GM12878 (cell line): ENCODE measurements at regions not wholly inside any gene's neighbourhood (a gene's known extent, or its start where the extent isn't known, plus 50 kb on each side); places are given as distances from the start of the nearest gene placed in this dataset.

Experiments used
- ATAC-seq: fragments of 200-7000 bp; cut with Tn5 transposase; 3 replicates; pipeline ENCODE4 v1.9.1; 2020; ENCODE audit warnings: mild to moderate bottlenecking, moderate library complexity
- BruUV-seq: library from RNA; stranded (reverse); fragments of 400-500 nt; replicated peaks from 2 replicates; lab custom pipeline; 2021; lab: Mats Ljungman, UMichigan
- CTCF ChIA-PET: fragments of 300-600 bp; sonication (Branson Sonifier 250); formaldehyde crosslinking; extraction: SDS; loops from one replicate; lab custom pipeline; 2021; ENCODE audit warnings: inconsistent platforms; lab: Yijun Ruan, JAX
- POLR2A ChIA-PET: fragments of 350-600 bp; formaldehyde crosslinking; extraction: SDS; loops from one replicate; lab custom pipeline; 2021; ENCODE audit warnings: inconsistent platforms; lab: Charles Lee
- RAD21 ChIA-PET: fragments of 300-600 bp; sonication (Branson Sonifier 250); formaldehyde crosslinking; loops from one replicate; lab custom pipeline; 2023; ENCODE audit warnings: antibody characterized with exemption; ENCODE audit not compliant: unreplicated experiment; lab: Charles Lee
- SMC1A ChIA-PET: fragments of 300-600 bp; sonication (Branson Sonifier 250); formaldehyde crosslinking; loops from one replicate; lab custom pipeline; 2023; ENCODE audit not compliant: unreplicated experiment, uncharacterized antibody; lab: Charles Lee
- DNase-seq: peaks from one replicate; pipeline ENCODE4 v3.0.0-alpha.2; 2011; ENCODE audit warnings: low read depth, low spot score
- FAIRE-seq: peaks from 3 replicates; lab custom pipeline; 2011; peaks lifted over from hg19 to GRCh38; lab: Jason Lieb, UNC
- H2AFZ ChIP-seq: 2 replicates; pipeline ENCODE4 v1.6.0; 2011; ENCODE audit warnings: low read depth, low read length, control low read depth; ENCODE audit not compliant: control insufficient read depth
- H3K27ac ChIP-seq: 2 replicates; pipeline ENCODE4 v1.5.1; 2011; ENCODE audit warnings: control low read depth; ENCODE audit not compliant: control insufficient read depth, insufficient read depth
- H3K27me3 ChIP-seq, 2 experiments: replicated peaks in 1 of 2; 2 replicates each; pipeline versions ENCODE4 v1.6.0 to v1.6.1; 2011; ENCODE audit warnings: low read length in 1 of 2; ENCODE audit not compliant: control insufficient read depth in 2 of 2, insufficient read depth in 2 of 2
- H3K36me3 ChIP-seq, 2 experiments: 2 replicates each; pipeline ENCODE4 v1.5.1; 2011; ENCODE audit warnings: low read length in 1 of 2; ENCODE audit not compliant: control insufficient read depth in 2 of 2, insufficient read depth in 2 of 2
- H3K4me1 ChIP-seq: 2 replicates; pipeline ENCODE4 v1.6.1; 2011; ENCODE audit warnings: mild to moderate bottlenecking, low read length, moderate library complexity, mixed read lengths; ENCODE audit not compliant: control insufficient read depth, insufficient read depth
- H3K4me2 ChIP-seq: 2 replicates; pipeline ENCODE4 v1.6.0; 2011; ENCODE audit warnings: control low read depth; ENCODE audit not compliant: control insufficient read depth, insufficient read depth
- H3K4me3 ChIP-seq: fragments of 200-600 bp; sonication (generic); 2 replicates; pipeline ENCODE4 v1.5.1; 2016
- H3K79me2 ChIP-seq: 2 replicates; pipeline ENCODE4 v1.6.0; 2011; ENCODE audit warnings: low read length; ENCODE audit not compliant: control insufficient read depth, insufficient read depth
- H3K9ac ChIP-seq: 2 replicates; pipeline ENCODE4 v1.8.0; 2011; ENCODE audit warnings: low read length, control low read depth, mixed read lengths; ENCODE audit not compliant: control insufficient read depth, insufficient read depth
- H3K9me3 ChIP-seq: replicated peaks from 3 replicates; pipeline ENCODE4 v1.5.1; 2011; ENCODE audit warnings: mild to moderate bottlenecking, low read length; ENCODE audit not compliant: control insufficient read depth, insufficient read depth
- H4K20me1 ChIP-seq: 2 replicates; pipeline ENCODE4 v1.6.0; 2011; ENCODE audit not compliant: control insufficient read depth, insufficient read depth
- BRCA1 ChIP-seq: IDR thresholded peaks from 2 replicates; pipeline ENCODE4 v1.6.1; 2011; ENCODE audit warnings: low read depth, low read length, improper control_type of control experiment
- CREB1 ChIP-seq: IDR thresholded peaks from 2 replicates; pipeline ENCODE4 v1.6.1; 2012; ENCODE audit warnings: low read depth, mild to moderate bottlenecking, inconsistent platforms
- DPF2 ChIP-seq: fragments of 450-650 bp; IDR thresholded peaks from 2 replicates; pipeline ENCODE4 v1.6.1; 2017; ENCODE audit warnings: mild to moderate bottlenecking
- EGR1 ChIP-seq, 2 experiments: IDR thresholded peaks; 1 replicate in 1 of 2; 2 replicates in 1 of 2; pipeline ENCODE4 v1.6.1; 2011 to 2012; ENCODE audit warnings: low read depth in 2 of 2, low read length in 2 of 2, borderline replicate concordance in 1 of 2, mild to moderate bottlenecking in 1 of 2, moderate library complexity in 1 of 2
- JUND ChIP-seq: IDR thresholded peaks from 2 replicates; pipeline ENCODE4 v1.6.1; 2012; ENCODE audit warnings: low read depth, mild to moderate bottlenecking, low read length, improper control_type of control experiment, moderate library complexity
- MYB ChIP-seq: fragments of 150-350 bp; IDR thresholded peaks from 2 replicates; pipeline ENCODE4 v1.6.1; 2014; ENCODE audit warnings: mild to moderate bottlenecking, low read depth, low read length, borderline replicate concordance
- NBN ChIP-seq: fragments of 450-650 bp; IDR thresholded peaks from 2 replicates; pipeline ENCODE4 v1.6.1; 2016
- PBX3 ChIP-seq: IDR thresholded peaks from 2 replicates; pipeline ENCODE4 v1.6.1; 2011; ENCODE audit warnings: mild to moderate bottlenecking, low read depth, low read length, moderate library complexity; ENCODE audit not compliant: insufficient replicate concordance
- SP1 ChIP-seq: IDR thresholded peaks from one replicate; pipeline ENCODE4 v1.6.1; 2011; ENCODE audit warnings: low read depth, low read length
- ZZZ3 ChIP-seq: IDR thresholded peaks from 2 replicates; pipeline ENCODE4 v1.6.1; 2011; ENCODE audit warnings: low read depth; ENCODE audit not compliant: control insufficient read depth, insufficient read length
- WGBS: methylation state at CpG from one replicate; pipeline ENCODE4 v1.1.6; 2016; ENCODE audit warnings: low lambda C conversion rate; ENCODE audit not compliant: insufficient replicate concordance, insufficient coverage; ENCODE audit errors: missing lambda C conversion rate; 5-methylcytosine and 5-hydroxymethylcytosine counted together
- in situ Hi-C: fragments of 300-500 bp; cut with MboI; formaldehyde crosslinking; loops from 9 replicates; pipeline ENCODE4 v1.14.3; 2018; ENCODE audit warnings: mixed read lengths
- intact Hi-C: fragments of 100-400 bp; cut with micrococcal nuclease; formaldehyde crosslinking; loops from one replicate; pipeline ENCODE4 v1.14.2; 2022; ENCODE audit not compliant: unreplicated experiment

- FAIRE-seq, result no peak
- H3K9me3 ChIP-seq, result no peaks in the 10 kb centered on the region
- H4K20me1 ChIP-seq, result no peaks in the 10 kb centered on the region
- H3K27ac ChIP-seq, result no peak overlapping the region
- no peak overlapping the region for H3K9ac ChIP-seq
- BruUV-seq, result no TSS peak
- no peak overlapping the region for H3K4me2 ChIP-seq
- ChIA-PET SMC1A (no interaction called here), RAD21 (no interaction called here), CTCF (interaction anchor here (0.8 to 1.2 kb wide), 2 partner anchors 11 to 347 kb away, joined by 3 read pairs; no protein-coding TSS in a partner anchor), POLR2A (no interaction called here)
- H3K27me3 ChIP-seq, result peaks cover 0 to 2% of the 10 kb centered on the region in 2 experiments; a peak in 1 of 4 replicates
- TF ChIP-seq PBX3, result no peak
- TF ChIP-seq BRCA1, result no peak
- TF ChIP-seq DPF2, result no peak
- no peak for TF ChIP-seq CREB1
- no peak for TF ChIP-seq EGR1 (IDR thresholded peaks at IDR 0.05; ENCODE audit: borderline replicate concordance in 1 of 2, low read depth in 2 of 2, low read length in 2 of 2)
- no peak for TF ChIP-seq ZZZ3
- no peak for TF ChIP-seq JUND
- no peak for TF ChIP-seq MYB
- TF ChIP-seq NBN, result no peak
- no peak for TF ChIP-seq SP1
- H2AFZ ChIP-seq, result no peak overlapping the region
- H3K4me1 ChIP-seq, result no peaks in the 10 kb centered on the region
- intact Hi-C loops, result no loop called here
- no peak overlapping the region for H3K4me3 ChIP-seq
- no peak for DNase-seq
- no peaks in the 10 kb centered on the region for H3K79me2 ChIP-seq
- in situ Hi-C loops, result loop anchor here (25.0 kb wide), 1 partner anchor 1481 kb away; no protein-coding TSS in a partner anchor
- ATAC-seq, result no peak
- H3K36me3 ChIP-seq, result no peaks in the 10 kb centered on the region
- WGBS, result 0% methylated on average over 3 of the region's 3 CpGs
These were observed 135.8 kb upstream of the APCDD1 start for GRCh38 chr18:10318691-10318970.
